Activated effector memory CD4-positive, alpha-beta T cell treated with anti-CD3 and anti-CD28 coated beads, Interleukin-2, amount 50 U/mL, for 16 hours (primary cell): ENCODE measurements at regions not wholly inside any gene's neighbourhood (a gene's known extent, or its start where the extent isn't known, plus 50 kb on each side); places are given as distances from the start of the nearest gene placed in this dataset.
"Not testable (repeated sequence)": the region's sequence is repeated elsewhere in the genome, so short reads cannot be mapped to it uniquely, and the experiment has no call there.

Experiments
- DNase-seq: peaks from one replicate; pipeline ENCODE4 v3.0.0-alpha.2; 2020

DNA sequence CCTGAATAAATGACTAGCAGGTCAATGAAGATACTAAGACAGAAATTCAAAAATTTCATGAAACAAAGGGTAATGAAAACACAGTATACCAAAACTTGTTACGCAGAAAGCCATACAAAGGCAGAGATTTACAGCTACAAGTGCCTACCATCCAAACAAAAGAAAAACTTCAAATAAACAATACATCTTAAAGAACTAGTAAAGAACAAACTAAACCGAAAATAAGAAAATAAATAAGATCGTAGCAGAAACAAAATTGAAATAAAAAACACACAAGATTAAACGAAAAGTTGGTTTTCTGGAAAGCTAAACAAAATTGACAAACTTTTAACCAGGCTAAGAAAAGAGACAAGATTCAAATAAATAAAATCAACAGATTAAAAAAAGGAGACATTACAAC, 51.5 kb downstream of the VPREB1 start:
- DNase-seq, result not testable (repeated sequence)

DNA sequence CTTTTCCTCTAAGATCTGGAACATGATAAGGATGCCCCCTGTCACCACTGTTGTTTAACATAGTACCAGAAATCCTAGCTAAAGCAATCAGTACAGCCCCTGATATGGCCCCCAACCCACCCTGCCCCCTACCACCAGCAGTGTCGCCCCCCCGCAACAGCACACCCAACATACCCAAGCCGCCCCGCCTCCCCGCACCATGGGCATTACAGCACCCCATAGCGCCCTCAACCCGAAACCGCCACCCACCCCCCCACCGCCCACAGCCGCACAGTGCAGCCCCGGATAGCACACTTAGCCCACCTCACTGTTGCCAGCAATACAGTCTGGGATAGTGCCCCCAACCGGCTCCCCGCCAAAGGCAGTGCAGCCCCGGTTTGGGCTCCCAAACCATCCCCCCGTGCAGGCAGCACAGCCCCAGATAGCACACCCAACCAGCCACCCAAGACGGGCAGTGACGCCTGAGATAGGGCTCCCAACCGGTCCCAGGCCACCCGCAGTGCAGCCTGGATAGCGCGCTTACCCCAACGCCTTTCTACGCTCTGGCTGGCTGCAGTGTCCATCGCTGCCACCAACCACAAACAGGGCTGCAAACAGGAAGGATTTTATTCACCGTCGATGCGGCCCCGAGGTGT, 52.7 kb downstream of the VPREB1 start:
- DNase-seq, result not testable (repeated sequence)

DNA sequence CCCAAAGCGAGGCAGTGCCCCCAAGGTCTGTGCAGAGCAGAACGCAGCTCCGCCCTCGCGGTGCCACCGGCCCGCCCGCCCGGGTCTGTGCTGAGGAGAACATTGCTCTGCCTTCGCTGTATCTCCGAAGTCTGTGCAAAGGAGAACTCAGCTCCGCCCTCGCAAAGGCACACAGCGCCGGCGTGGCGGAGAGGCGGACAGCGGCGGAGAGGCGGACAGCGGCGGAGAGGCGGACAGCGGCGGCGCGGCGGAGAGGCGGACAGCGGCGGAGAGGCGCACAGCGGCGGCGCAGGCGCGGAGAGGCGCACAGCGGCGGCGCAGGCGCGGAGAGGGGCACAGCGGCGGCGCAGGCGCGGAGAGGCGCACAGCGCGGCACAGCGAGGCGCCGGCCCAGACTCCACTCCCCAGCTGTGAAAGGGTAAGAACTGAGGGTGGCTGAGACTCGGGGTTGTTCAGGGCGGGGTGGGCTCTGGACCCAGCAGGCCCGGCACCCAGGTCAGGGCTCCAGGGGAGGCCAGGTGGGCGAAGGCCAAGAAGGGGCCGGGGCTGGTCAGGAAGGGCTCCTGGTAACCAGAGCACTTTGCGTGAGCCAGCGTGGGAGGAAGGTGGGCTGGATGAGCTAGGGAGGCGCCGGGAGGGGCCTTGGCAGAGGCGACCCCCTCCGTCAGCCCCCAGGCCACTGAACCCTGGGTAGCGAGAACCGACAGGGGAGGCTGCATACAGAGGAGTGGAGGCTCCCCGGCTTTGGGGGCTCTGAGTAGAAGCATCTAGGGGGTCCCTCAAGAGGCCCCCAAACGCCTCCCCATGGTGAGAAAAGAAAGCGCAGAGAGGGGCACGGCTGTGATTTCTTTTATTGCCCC, 53.4 kb downstream of the VPREB1 start:
- peak; percentile 93 for DNase-seq

DNA sequence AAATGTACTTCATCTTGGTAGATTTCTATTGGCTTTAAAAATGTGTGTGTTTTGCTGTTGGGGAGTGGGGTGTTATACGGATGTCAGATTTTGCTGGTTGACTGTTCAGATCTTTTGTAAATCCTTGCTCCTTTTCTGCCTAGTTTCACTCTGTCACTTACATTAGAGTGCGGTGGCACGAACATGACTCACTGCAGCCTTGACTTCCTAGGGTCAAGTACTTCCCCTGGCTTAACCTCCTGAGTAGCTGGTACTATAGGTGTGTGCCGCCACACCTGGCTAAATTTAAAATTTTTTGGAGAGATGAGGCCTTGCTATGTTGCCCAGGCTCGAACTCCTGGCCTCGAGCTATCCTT, 54.0 kb downstream of the VPREB1 start:
- DNase-seq, result not testable (repeated sequence)

DNA sequence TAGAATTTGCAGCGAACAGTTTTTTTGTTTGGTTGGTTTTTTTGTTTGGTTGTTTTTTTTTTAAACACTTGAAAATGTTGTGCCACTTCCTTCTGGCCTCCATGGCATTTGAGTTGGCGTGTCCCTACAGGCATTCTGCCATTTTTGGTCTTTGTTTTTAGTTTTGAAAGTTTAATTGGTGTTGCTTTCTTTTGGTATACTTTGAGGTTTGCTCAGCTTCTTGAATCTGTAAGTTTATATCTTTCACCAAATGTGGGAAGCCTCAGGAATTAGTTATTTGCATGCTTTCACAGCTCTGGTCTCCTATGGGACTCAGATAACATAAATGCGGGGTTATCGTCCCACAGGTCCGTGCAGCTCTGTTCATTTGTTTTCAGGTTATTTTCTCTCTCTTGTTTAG, 55.9 kb downstream of the VPREB1 start:
- not testable (repeated sequence) for DNase-seq

DNA sequence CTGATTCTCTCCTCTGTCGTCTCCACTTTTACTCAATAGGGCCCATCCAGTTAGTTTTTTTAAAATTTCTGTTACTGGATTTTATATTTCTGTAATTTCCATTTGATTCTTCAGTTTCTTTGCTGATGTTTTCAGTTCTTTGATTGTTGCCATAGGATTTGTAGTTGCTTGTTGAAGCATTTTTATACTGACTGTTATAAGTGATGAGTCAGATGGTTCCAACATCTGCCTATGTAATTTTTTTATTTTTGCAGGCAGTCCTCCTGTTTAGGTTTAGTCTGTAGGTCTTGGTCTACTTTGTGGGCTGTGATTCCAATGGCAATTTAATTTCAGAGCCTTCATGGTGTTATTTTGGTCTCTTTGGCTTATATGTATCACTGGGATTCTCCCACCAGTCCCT, 56.4 kb downstream of the VPREB1 start:
- DNase-seq, result not testable (repeated sequence)

DNA sequence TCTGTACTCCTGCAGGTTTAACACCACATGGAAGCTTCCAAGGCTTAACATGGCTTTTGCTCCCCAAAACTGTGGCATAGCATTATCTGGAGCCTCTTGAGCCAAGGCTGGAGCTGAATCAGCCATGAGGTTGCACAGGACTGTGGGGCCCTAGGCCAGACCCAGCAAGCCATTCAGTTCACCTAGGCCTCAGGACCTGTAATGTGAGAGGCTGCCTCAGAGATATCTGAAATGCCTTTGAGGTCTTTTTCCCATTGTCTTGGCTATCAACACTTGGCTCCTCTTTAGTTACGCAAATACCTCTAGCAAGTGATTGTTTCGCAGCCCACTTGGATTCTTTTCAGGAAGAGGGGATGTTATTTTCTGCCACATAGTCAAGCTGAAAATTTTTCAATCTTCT, 72.0 kb downstream of the VPREB1 start:
- DNase-seq, result no peak

DNA sequence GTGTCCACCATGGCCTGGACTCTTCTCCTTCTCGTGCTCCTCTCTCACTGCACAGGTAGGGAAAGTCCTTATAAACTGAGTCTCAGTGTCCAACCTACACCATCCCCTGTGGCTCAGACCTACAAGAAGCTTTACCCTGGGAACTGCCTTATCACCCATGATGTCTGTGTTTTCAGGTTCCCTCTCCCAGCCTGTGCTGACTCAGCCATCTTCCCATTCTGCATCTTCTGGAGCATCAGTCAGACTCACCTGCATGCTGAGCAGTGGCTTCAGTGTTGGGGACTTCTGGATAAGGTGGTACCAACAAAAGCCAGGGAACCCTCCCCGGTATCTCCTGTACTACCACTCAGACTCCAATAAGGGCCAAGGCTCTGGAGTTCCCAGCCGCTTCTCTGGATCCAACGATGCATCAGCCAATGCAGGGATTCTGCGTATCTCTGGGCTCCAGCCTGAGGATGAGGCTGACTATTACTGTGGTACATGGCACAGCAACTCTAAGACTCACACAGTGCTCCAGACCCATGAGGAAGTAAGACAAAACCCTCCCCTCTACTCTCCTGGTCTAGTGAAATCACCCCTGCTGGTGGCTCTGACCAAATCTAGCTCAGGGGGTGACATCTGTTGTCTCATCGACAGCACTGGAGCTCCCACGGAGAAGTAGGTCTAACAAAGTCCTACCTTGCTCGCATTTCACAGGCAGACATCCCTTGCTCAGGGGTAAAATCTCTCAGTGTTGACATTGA, 74.3 kb downstream of the VPREB1 start:
- DNase-seq, result no peak

DNA sequence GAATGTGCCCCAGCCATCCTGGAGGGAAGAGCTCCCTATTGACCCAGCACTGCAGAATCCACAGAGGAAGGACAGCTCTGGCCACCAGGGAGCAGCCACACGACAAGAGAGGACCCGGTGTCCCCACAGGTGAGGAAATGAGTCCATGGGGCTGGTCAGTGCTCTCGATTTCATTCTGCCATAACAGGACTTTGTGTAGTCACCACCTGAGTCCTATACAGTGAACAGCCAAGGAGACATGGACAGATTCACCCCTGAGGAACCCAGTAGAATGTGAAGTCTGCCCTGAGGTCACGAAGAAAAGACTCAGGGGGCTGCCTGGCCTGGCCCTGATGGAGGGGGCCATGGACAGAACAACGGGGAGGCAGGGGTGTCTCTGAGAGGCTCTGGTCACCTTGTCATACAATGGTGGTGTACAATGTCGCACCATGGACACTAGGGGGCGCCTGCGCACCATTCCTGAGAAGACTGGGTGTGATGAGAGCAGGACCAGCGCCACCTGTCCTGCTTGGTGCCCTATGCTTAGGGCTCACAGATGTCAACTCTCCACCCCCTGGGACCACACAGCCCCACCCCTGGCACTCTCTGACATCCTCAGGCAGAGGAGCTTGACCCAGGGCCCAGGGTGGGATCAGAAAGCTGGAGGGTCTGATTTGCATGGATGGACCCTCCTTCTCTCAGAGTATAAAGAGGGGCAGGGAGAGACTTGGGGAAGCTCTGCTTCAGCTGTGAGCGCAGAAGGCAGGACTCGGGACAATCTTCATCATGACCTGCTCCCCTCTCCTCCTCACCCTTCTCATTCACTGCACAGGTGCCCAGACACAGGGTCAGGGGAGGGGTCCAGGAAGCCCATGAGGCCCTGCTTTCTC, 77.4 kb downstream of the VPREB1 start:
- peak; percentile 89 for DNase-seq

DNA sequence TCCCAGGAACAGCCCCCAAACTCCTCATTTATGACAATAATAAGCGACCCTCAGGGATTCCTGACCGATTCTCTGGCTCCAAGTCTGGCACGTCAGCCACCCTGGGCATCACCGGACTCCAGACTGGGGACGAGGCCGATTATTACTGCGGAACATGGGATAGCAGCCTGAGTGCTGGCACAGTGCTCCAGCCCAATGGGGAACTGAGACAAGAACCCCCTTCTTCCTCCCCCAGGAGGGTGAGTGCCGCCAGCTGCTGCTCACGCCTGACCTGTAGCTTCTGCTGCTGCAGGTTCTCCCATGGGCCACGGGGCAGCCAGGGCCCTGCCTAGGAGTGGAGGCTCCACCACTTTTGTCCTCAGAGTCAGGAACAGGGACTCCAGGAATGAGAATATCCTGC, 78.2 kb downstream of the VPREB1 start:
- no peak for DNase-seq

DNA sequence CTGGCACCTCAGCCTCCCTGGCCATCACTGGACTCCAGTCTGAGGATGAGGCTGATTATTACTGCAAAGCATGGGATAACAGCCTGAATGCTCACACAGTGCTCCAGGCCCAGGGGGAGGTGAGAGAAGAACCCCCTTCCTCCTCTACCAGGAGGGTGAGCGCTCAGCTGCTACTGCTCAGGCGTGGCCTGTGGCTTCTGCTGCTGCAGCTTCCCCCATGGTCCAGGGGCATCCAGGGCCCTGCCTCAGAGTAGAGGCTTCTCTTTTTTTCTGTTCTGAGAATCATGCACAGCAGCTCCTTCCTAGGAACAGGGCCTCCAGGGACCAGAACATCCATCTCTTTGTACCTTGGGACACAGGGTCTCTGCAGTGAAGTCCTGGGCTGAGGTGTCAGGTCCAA, 83.1 kb downstream of the VPREB1 start:
- no peak for DNase-seq

DNA sequence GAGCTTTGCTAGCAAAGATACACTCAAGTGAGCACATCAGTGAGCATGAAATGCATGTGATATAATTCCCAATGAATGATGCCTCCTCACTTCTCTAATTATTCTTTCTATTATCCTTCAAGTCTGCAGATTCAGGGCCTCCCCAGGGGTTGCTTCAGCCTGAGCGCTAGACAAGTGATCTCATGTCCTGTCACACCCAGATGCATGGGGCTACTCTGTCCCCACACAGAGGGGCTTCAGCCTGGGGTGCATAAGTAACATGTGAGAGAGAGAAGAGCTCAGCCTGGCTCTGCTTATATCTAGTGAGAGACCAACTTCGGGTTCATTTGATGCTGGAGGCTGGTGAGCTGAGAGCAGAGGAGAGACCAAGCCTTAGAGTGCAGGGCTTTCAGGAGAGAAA, 85.2 kb downstream of the VPREB1 start:
- no peak for DNase-seq

DNA sequence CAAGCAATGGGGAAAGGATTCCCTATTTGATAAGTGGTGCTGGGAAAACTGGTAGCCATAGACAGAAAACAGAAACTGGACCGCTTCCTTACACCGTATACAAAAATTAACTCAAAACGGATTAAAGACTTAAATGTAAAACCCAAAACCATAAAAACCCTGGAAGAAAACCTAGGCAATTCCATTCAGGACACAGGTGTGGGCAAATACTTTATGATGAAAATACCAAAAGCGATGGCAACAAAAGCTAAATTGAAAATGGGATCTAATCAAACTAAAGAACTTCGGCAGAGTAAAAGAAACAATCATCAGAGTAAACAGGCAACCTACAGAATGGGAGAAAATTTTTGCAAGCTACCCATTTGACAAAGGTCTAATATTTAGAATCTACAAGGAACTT, 91.1 kb downstream of the VPREB1 start:
- not testable (repeated sequence) for DNase-seq

DNA sequence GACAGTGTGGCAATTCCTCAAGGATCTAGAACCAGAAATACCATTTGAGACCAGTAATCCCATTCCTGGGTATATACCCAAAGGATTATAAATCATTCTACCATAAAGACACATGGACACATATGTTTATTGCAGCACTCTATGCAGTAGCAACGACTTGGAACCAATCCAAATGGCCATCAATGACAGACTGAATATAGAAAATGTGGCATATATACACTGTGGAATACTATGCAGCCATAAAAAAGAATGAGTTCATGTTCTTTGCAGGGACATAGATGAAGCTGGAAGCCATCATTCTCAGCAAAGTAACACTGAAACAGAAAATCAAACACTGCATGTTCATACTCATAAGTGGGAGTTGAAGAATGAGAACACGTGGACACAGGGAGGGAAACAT, 91.7 kb downstream of the VPREB1 start:
- not testable (repeated sequence) for DNase-seq

DNA sequence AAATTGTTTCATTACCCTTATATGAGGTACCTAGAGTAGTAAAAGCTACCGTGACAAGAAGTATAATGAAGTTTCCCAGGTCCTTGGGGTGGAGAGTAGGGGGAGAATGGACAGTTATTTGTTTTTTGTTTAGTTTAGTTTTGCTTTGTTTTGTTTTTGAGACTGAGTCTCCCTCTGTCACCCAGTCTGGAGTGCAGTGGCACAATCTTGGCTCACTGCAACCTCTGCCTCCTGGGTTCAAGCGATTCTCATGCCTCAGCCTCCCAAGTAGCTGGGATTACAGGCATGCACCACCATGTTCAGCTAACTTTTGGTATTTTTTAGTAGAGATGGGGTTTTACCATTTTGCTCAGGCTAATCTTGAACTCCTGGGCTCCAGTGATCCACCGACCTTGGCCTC, 94.2 kb downstream of the VPREB1 start:
- DNase-seq, result not testable (repeated sequence)

DNA sequence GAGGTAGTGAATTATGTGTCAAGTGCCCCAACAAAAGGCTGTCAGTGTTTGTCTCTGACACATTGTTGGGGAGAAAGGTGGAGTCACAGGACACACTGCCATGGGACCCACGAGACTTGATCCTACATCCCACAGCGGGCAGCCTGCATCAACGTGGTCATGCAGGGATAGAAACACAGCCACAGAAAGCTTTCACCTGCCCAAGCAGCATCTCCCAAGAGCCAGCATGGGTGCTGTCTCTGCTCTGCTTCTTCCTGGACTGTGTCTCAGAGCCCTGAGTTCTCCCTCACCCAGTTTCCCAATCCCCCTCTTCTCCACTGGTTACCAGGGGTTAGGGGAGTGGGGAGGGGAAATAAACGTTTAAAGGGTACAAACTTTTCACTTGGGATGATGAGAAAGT, 97.2 kb downstream of the VPREB1 start:
- no peak for DNase-seq

DNA sequence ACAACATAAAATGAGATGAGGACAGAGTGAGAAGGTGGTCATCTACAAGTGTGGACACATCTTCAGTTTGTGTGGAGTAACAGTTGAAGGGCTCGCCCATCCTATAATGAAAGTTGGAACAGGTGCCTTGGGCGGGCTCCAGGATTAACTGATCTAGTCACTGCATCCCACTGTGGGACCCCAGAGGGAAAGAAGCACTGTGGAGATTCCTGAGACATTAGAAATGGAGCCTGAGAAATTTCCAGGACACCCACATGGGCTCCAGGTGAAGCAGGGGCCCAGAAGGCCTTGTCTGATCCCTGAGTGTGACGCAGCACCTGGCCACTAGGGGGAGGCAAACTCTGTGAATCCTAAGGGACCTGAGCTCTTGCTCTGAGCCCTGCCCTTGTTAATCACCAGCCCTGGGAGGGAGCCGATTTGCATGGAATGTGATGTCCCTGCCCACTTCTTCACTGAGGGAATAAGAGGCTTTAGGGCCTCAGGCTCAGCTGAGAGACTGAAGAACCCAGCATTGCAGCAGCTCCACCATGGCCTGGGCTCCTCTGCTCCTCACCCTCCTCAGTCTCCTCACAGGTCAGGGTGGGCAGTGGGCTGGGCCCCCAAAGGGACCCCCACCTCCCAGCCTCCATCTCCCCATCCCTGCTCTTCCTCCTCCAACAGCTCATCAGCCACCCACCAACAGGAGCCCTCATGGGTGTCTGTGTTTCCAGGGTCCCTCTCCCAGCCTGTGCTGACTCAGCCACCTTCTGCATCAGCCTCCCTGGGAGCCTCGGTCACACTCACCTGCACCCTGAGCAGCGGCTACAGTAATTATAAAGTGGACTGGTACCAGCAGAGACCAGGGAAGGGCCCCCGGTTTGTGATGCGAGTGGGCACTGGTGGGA, 98.4 kb downstream of the VPREB1 start:
- DNase-seq, result peak; percentile 89

DNA sequence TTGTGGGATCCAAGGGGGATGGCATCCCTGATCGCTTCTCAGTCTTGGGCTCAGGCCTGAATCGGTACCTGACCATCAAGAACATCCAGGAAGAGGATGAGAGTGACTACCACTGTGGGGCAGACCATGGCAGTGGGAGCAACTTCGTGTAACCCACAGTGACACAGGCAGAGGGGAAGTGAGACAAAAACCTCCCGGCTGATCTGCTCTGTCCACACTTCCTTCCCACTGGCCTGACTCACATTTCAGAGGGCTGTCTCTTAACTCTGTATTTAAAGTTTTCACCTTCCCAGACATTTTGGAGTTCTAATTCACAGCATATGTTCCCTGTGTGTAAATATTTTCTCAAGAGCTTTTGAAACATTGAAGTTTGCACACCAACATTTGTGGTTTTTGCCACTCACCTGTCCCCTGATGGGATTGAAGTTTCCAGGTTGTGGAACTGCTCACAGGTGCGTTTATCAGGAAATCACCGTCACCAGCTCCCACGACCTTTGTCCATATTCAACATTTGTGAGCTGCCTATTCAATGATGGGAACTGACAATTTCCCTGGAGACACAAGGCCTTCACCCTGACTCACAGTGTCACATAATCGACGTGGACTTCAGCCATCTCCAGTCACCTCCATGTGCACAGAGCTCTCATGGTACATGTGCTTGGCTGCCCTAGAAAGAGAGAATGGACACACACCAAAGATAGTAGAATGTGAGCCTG, 99.2 kb downstream of the VPREB1 start:
- no peak for DNase-seq

DNA sequence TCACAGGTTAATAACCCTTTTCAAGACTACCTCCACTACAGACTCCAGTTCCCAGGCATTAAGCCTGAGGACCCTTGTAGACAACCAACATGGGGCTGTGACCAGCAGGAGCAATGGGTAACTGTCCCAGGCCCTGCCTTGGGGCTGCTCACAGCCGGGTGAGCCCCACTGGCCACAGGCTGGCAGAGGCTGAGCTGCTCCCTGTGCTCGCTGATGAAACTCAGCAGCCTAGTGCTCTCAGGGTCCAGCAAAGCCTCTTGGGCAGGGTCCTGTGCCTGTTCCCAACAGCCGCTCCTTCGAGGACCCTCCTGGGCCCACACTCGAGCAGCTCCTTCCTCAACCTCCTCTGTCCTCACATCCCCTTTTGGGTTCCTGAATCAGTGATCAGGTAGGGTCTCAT, 99.8 kb downstream of the VPREB1 start:
- no peak for DNase-seq

DNA sequence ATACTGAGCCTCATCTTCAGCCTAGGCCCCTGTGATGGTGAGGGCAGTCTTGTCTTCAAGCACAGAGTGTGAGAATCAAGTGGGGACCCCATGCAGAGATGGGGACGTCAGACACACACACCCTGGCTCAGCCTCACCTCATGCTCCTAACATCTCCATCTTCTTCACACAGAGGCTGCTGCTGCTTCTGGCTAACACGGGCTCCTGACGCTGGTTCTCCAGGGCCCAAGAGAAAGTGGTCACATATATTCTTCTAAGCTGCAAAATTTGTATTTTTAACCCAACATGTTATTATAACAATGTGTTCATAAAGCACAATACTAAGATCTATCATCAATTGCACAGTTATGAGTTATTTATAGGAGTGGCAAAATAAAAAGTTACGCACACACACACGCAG, 101.2 kb downstream of the VPREB1 start:
- no peak for DNase-seq
